ENCODE measurements at regions not wholly inside any gene's neighbourhood (a gene's known extent, or its start where the extent isn't known, plus 50 kb on each side); places are given as distances from the start of the nearest gene placed in this dataset.

GRCh38 chr2:61726456-61727209 lies 127.2 kb downstream of the FAM161A start:
- Histone ChIP-seq H2BK12ac (ENCODE audit: low read depth, low read length) (no peak overlapping the region), H4K8ac (ENCODE audit: extremely low read depth, insufficient read depth, low read length) (no peak overlapping the region), H3K79me1 (ENCODE audit: low read depth, low read length) (no peaks in the 10 kb centered on the region), H3K4me1 (replicated peaks in 1 of 4; ENCODE audit: control insufficient read depth in 3 of 4, insufficient read depth in 4 of 4, low read length in 3 of 4) (no peaks in the 10 kb centered on the region), H4K20me1 (replicated peaks in 1 of 2; ENCODE audit: control insufficient read depth in 1 of 2, insufficient read depth in 2 of 2, low read length in 2 of 2) (no peaks in the 10 kb centered on the region), H2AFZ (ENCODE audit: low read length) (no peak overlapping the region), H3K23ac (ENCODE audit: insufficient read length) (no peak overlapping the region), H4K5ac (ENCODE audit: insufficient read length, low read depth, low read length) (no peak overlapping the region), H2BK15ac (ENCODE audit: low read length) (no peak overlapping the region), H4K91ac (replicated peaks; ENCODE audit: insufficient read length, low read length) (no peak overlapping the region), H2AK5ac (ENCODE audit: low read depth, low read length) (no peak overlapping the region), H3K14ac (ENCODE audit: insufficient read length) (no peak overlapping the region), H3K23me2 (ENCODE audit: low read depth, low read length) (no peaks in the 10 kb centered on the region), H3K27me3 (replicated peaks in 1 of 4; ENCODE audit: control insufficient read depth in 3 of 4, extremely low read depth in 1 of 4, insufficient read depth in 3 of 4, low read length in 3 of 4) (no peaks in the 10 kb centered on the region), H2BK5ac (ENCODE audit: low read depth, low read length) (no peak overlapping the region), H3K9me3 (ENCODE audit: insufficient read depth in 2 of 2, low read depth in 1 of 2, low read length in 1 of 2) (peaks cover 0 to 5% of the 10 kb centered on the region in 2 experiments; a peak in 1 of 4 replicates), H3K36me3 (ENCODE audit: control insufficient read depth in 2 of 4, insufficient read depth in 4 of 4, low read length in 3 of 4) (no peaks in the 10 kb centered on the region), H3K4ac (replicated peaks; ENCODE audit: insufficient read length, low read depth, low read length) (no peak overlapping the region), H3K27ac (ENCODE audit: low read depth, low read length) (no peak overlapping the region), H3K4me2 (ENCODE audit: insufficient read depth in 1 of 2, low read depth in 2 of 2, low read length in 2 of 2) (no peak overlapping the region), H3K79me2 (ENCODE audit: control insufficient read depth in 1 of 2, insufficient read depth in 2 of 2, low read length in 2 of 2) (no peaks in the 10 kb centered on the region), H3K18ac (ENCODE audit: extremely low read depth, low read length) (no peak overlapping the region), H2BK20ac (ENCODE audit: low read length) (no peak overlapping the region), H3K9ac (replicated peaks in 1 of 4; ENCODE audit: extremely low read depth in 1 of 4, low read depth in 3 of 4, low read length in 3 of 4) (no peak overlapping the region), H3K4me3 (ENCODE audit: extremely low read depth in 1 of 4, insufficient read depth in 2 of 4, low read depth in 3 of 4, low read length in 4 of 4) (no peak overlapping the region), H2BK120ac (replicated peaks; ENCODE audit: low read depth, low read length) (no peak overlapping the region), H3K56ac (replicated peaks; ENCODE audit: insufficient read length, low read depth, low read length) (no peak overlapping the region)
- WGBS, 2 experiments (ENCODE audit: extremely low coverage in 1 of 2, insufficient coverage in 1 of 2, insufficient read length in 1 of 2, insufficient replicate concordance in 2 of 2, low coverage in 1 of 2, low lambda C conversion rate in 2 of 2, missing lambda C conversion rate in 1 of 2): 91% methylated on average over 1 of the region's 1 CpG; no CpG with 5 or more reads in 1 of the 2 experiments
- TF ChIP-seq CHD1 (IDR thresholded peaks at IDR 0.05; ENCODE audit: low read depth, low read length): no peak
- TF ChIP-seq USF2 (IDR thresholded peaks at IDR 0.05; ENCODE audit: low read length): peak; percentile 49; the same call in 1 of the 2 replicates
- POLR2A ChIA-PET (ENCODE audit: partially characterized antibody): no interaction called here
- FAIRE-seq (no peak), DNase-seq (ENCODE audit: low read depth in 1 of 2, low spot score in 2 of 2) (no peak)
- CTCF ChIA-PET (ENCODE audit: partially characterized antibody): no interaction called here

Measured in H1 (cell line).